ENCODE measurements at regions not wholly inside any gene's neighbourhood (a gene's known extent, or its start where the extent isn't known, plus 50 kb on each side); places are given as distances from the start of the nearest gene placed in this dataset.

DNA sequence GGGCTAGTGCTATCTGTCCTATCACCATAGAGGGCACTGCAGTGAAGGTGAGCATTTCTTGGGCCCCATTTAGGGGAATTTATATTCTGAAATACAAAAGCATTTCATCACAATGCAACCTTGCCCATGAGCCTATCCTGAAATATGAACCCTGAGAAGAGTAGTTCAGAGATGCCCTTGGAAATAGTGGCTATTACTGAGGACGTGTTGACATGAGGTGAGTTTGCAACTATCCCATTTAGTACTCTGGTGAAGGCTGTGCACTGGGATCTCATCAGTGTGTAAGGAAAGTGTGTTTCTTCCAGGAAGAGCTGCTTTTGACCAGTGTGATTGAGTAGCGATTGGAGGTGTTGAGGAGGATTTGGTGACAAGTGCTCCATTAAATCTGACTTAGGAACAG, 149.3 kb upstream of the EOLA2 start:
- TF ChIP-seq CTCF (IDR thresholded peaks at IDR 0.05), result no peak
- no peak for TF ChIP-seq POLR2A (IDR thresholded peaks at IDR 0.05)
